DND-41 (cell line): ENCODE measurements at regions not wholly inside any gene's neighbourhood (a gene's known extent, or its start where the extent isn't known, plus 50 kb on each side); places are given as distances from the start of the nearest gene placed in this dataset.
"Not testable (repeated sequence)": the region's sequence is repeated elsewhere in the genome, so short reads cannot be mapped to it uniquely, and the experiment has no call there.

ENCODE experiments used
- ATAC-seq: fragments of 200-7000 bp; cut with Tn5 transposase; 3 replicates; pipeline ENCODE4 v1.9.1; 2021; ENCODE audit warnings: low read depth; ENCODE audit not compliant: insufficient read depth
- DNase-seq: peaks from one replicate; pipeline ENCODE4 v3.0.0-alpha.2; 2020
- H2AFZ ChIP-seq: 2 replicates; pipeline ENCODE4 v1.6.0; 2012; ENCODE audit warnings: low read depth, low read length
- H3K27ac ChIP-seq: 2 replicates; pipeline ENCODE4 v1.5.1; 2012; ENCODE audit warnings: low read length, inconsistent platforms
- H3K27me3 ChIP-seq: fragments of 200-600 bp; sonication (generic); 2 replicates; pipeline ENCODE4 v1.6.0; 2012; ENCODE audit warnings: low read length, mild to moderate bottlenecking, inconsistent platforms; ENCODE audit not compliant: insufficient read depth, poor library complexity
- H3K36me3 ChIP-seq: 2 replicates; pipeline ENCODE4 v1.5.1; 2012; ENCODE audit warnings: low read length, inconsistent platforms; ENCODE audit not compliant: insufficient read depth
- H3K4me1 ChIP-seq: 2 replicates; pipeline ENCODE4 v1.5.1; 2012; ENCODE audit warnings: mild to moderate bottlenecking, low read length; ENCODE audit not compliant: insufficient read depth
- H3K4me2 ChIP-seq: 2 replicates; pipeline ENCODE4 v1.6.0; 2012; ENCODE audit warnings: mild to moderate bottlenecking, moderate library complexity, low read length, inconsistent platforms; ENCODE audit not compliant: insufficient read depth
- H3K4me3 ChIP-seq, 2 experiments: fragments of 200-600 bp in 1 of 2; shearing (Covaris generic) in 1 of 2; 2 replicates each; pipeline ENCODE4 v1.5.1; 2012 to 2016; ENCODE audit warnings: inconsistent platforms in 2 of 2, low read length in 2 of 2, mild to moderate bottlenecking in 2 of 2, low read depth in 1 of 2, moderate library complexity in 1 of 2
- H3K79me2 ChIP-seq: 2 replicates; pipeline ENCODE4 v1.6.0; 2012; ENCODE audit warnings: low read length, inconsistent platforms; ENCODE audit not compliant: insufficient read depth
- H3K9ac ChIP-seq: 2 replicates; pipeline ENCODE4 v1.6.0; 2012; ENCODE audit warnings: low read depth, mild to moderate bottlenecking, inconsistent platforms, low read length, moderate library complexity
- H3K9me3 ChIP-seq: 2 replicates; pipeline ENCODE4 v1.5.1; 2012; ENCODE audit warnings: low read length, moderate library complexity, mild to moderate bottlenecking, inconsistent platforms; ENCODE audit not compliant: insufficient read depth, severe bottlenecking
- H4K20me1 ChIP-seq: 2 replicates; pipeline ENCODE4 v1.6.0; 2012; ENCODE audit warnings: low read length; ENCODE audit not compliant: insufficient read depth
- CTCF ChIP-seq: IDR thresholded peaks from 2 replicates; pipeline ENCODE4 v1.5.1; 2012; ENCODE audit warnings: borderline replicate concordance, low read length, moderate library complexity, mild to moderate bottlenecking; ENCODE audit not compliant: poor library complexity, severe bottlenecking; ENCODE audit errors: extremely low read depth
- EZH2 ChIP-seq: IDR thresholded peaks from 3 replicates; pipeline ENCODE4 v1.6.1; 2012; ENCODE audit warnings: borderline replicate concordance, low read depth, mild to moderate bottlenecking, moderate library complexity, low read length, inconsistent platforms; ENCODE audit not compliant: severe bottlenecking

GRCh38 chr5:38793099-38793498 lies 52.7 kb upstream of the OSMR start:
- peaks cover 7% of the 10 kb centered on the region for H3K27me3 ChIP-seq

GRCh38 chr5:38794037-38794436 lies 51.8 kb upstream of the OSMR start:
- not testable (repeated sequence) for H3K4me2 ChIP-seq, H3K4me1 ChIP-seq, H3K27ac ChIP-seq, H3K9me3 ChIP-seq, H3K79me2 ChIP-seq, H3K9ac ChIP-seq, H4K20me1 ChIP-seq, H3K27me3 ChIP-seq, H3K36me3 ChIP-seq, H2AFZ ChIP-seq, ATAC-seq, H3K4me3 ChIP-seq, DNase-seq

More at GRCh38 chr5:38793099-38793498, 52.7 kb upstream of the OSMR start:
- ATAC-seq (no peak), DNase-seq (no peak)
- H3K4me3 ChIP-seq, result no peak overlapping the region
- no peak overlapping the region for H3K27ac ChIP-seq
- H3K4me2 ChIP-seq, result no peak overlapping the region
- H3K36me3 ChIP-seq, result no peaks in the 10 kb centered on the region
- H3K4me1 ChIP-seq, result no peaks in the 10 kb centered on the region
- H3K79me2 ChIP-seq, result no peaks in the 10 kb centered on the region
- no peak overlapping the region for H2AFZ ChIP-seq
- H3K9me3 ChIP-seq, result no peaks in the 10 kb centered on the region
- H4K20me1 ChIP-seq, result no peaks in the 10 kb centered on the region
- no peak for TF ChIP-seq CTCF
- no peak for TF ChIP-seq EZH2
- no peak overlapping the region for H3K9ac ChIP-seq

DNA sequence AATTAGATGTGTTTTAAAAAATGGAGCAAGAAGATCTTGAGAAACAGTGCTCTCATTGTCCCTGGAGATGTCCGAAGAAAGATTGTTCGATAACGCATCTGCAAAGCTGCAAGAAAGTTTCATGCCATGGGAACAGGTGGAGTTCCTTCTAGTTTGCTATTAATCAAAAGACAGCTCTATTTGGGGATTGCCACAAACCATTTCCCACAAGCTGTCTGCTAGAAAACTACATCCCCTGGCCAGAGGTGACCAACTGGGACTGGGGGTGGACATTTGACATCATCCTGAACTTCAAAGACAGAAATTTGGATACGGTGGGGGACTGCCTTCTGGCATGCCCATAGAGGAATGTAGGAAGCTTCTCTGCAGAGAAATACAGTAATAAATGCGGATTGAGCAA lies 50.8 kb upstream of the OSMR start:
- no peak overlapping the region for H3K9ac ChIP-seq
- no peak for DNase-seq
- no peak overlapping the region for H2AFZ ChIP-seq
- peaks cover 7% of the 10 kb centered on the region for H3K27me3 ChIP-seq
- TF ChIP-seq CTCF (no peak), EZH2 (no peak)
- H3K79me2 ChIP-seq, result no peaks in the 10 kb centered on the region
- ATAC-seq, result no peak
- no peak overlapping the region for H3K4me2 ChIP-seq
- H3K9me3 ChIP-seq, result no peaks in the 10 kb centered on the region
- no peak overlapping the region for H3K27ac ChIP-seq
- no peak overlapping the region for H3K4me3 ChIP-seq
- no peaks in the 10 kb centered on the region for H3K4me1 ChIP-seq
- H4K20me1 ChIP-seq, result no peaks in the 10 kb centered on the region
- no peaks in the 10 kb centered on the region for H3K36me3 ChIP-seq

GRCh38 chr5:38795986-38796741 lies 49.6 kb upstream of the OSMR start:
- Histone ChIP-seq H3K79me2 (no peaks in the 10 kb centered on the region), H3K4me2 (no peak overlapping the region), H3K9ac (no peak overlapping the region), H3K4me3 (no peak overlapping the region), H4K20me1 (no peaks in the 10 kb centered on the region), H3K27ac (no peak overlapping the region), H3K36me3 (no peaks in the 10 kb centered on the region), H3K9me3 (no peaks in the 10 kb centered on the region), H2AFZ (no peak overlapping the region), H3K27me3 (peaks cover 6% of the 10 kb centered on the region), H3K4me1 (no peaks in the 10 kb centered on the region)
- DNase-seq (no peak), ATAC-seq (no peak)
- TF ChIP-seq EZH2, result no peak
